HG02798 (cell line): ENCODE measurements at regions not wholly inside any gene's neighbourhood (a gene's known extent, or its start where the extent isn't known, plus 50 kb on each side); places are given as distances from the start of the nearest gene placed in this dataset.

ENCODE experiments used
- ATAC-seq: cut with Tn5 transposase; IDR thresholded peaks from one replicate; pipeline ENCODE4 v1.9.1; 2021; ENCODE audit warnings: mild to moderate bottlenecking; ENCODE audit not compliant: unreplicated experiment, poor library complexity

GRCh38 chr6:129920103-129920798 lies 59.1 kb upstream of the TMEM244 start:
- no peak for ATAC-seq

GRCh38 chr6:129911732-129912131 lies 50.6 kb upstream of the TMEM244 start:
- no peak for ATAC-seq
